8988T (cell line): ENCODE measurements at regions not wholly inside any gene's neighbourhood (a gene's known extent, or its start where the extent isn't known, plus 50 kb on each side); places are given as distances from the start of the nearest gene placed in this dataset.
"Not testable (repeated sequence)": the region's sequence is repeated elsewhere in the genome, so short reads cannot be mapped to it uniquely, and the experiment has no call there.

Experiments
- DNase-seq: peaks from one replicate; pipeline ENCODE4 v3.0.0; 2011

DNA sequence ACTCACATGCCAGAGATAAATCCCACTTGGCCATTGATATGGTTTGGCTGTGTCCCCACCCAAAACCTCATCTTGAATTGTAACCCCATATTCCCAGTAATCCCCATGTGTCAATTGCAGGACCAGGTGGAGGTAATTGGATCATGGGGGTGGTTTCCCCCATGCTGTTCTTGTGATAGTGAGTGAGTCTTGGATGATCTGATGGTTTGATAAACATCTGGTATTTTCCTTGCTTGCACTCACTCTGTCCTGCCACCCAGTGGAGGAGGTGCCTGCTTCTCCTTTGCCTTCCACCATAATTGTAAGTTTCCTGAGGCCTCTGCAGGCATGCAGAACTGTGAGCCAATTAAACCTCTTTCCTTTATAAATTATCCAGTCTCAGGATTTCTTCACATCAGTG, 50.4 kb upstream of the B3GAT2 start:
- not testable (repeated sequence) for DNase-seq

DNA sequence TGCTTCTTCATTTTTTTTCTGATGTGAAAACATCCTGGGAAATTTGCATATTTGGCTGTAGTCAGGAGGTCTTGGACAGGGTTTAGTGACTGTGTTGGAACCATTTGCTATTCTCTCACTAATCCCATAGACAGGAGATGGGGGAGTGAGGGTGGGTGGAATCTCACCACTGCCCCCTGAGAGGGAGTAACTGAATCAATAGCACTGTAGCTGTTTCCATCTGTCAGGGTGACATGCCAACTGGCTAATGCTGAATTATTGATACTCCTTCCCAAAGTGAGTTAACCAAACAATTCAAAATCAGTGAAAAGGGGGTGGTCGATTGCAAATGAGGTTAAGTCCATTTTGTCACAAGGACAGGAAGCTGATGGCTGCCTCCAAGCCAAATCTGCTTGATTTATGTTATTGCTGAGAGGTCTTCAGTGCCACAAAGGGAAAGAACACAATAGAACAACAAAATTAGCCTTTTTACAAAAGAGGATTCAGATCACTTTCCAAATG, 55.1 kb upstream of the B3GAT2 start:
- no peak for DNase-seq

DNA sequence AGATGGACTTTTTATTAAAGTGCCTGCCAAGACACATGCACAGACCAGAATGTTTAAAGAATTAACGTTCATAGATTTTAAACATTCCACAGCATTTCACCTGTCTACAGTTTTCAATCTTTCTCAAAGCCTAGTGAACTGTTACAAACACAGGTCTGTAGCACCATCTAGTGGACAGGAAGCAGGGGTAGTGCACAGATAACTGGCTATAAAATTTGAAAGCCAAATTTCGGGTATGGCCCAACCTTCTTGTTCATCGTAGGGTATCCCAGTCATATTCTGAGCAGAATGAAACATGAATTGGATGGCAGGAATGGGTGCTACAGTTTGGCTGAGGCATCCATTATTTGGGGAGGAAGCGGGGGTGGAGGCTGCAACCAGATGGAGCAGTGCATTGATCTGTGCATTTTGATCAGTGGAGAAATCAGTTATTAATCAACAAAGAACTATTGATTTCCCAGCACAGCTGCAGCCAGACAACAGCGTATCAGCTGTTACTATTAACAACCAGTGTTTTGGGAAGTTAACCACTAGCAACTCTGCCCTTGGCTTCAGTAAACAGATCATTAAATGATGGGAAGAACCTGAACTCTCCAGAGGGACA, 56.1 kb upstream of the B3GAT2 start:
- peak; percentile 19 for DNase-seq

DNA sequence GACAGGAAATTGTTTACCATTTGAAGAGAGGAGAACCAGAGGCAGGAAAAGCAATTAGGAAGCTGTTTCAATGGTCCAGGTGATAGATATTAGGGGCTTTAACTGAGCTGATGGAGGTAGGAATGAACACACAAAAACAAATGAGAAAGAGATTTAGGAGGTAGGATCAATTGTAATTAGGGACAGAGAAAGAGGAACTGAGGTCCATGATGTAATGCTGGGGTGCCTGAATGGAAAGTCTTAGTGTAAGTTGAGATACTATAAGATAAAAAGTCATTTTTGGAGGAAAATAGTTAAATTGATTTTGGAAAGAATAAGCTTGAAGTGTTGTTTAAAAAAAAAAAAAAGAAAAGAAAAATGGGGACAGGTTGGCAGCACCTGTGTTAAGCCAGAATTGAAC, 58.5 kb upstream of the B3GAT2 start:
- DNase-seq, result no peak

DNA sequence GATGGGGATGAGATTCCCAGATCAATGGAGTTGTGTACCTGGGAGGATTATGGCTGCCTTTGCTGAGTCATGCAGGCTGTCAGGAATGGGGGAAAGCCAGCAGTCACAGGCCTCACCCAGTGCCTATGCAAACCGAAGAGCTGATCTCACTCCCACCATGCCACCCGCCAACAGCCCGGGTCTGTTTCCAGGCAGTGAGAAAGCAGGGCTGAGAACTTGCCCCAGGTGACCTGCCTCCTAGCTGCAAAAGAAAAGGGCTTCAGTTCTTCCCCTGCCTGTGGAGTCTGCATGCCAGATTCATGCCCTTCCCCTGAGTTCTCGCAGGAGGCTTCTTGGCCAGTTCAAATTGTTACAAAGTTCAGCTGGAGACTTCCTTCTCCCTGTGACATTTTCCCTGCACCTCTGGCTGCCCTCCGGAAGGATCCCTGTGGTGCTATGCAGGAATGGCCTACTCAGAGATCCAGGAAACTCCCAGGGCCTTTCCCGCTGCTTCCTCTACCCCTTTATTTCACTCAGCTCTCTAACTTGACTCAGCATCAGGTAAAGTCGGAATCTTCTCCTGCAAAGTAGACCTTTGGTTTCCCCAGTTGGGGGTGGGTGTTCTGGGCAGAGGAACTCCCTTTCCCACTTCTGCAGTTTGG, 71.5 kb upstream of the B3GAT2 start:
- DNase-seq, result no peak

DNA sequence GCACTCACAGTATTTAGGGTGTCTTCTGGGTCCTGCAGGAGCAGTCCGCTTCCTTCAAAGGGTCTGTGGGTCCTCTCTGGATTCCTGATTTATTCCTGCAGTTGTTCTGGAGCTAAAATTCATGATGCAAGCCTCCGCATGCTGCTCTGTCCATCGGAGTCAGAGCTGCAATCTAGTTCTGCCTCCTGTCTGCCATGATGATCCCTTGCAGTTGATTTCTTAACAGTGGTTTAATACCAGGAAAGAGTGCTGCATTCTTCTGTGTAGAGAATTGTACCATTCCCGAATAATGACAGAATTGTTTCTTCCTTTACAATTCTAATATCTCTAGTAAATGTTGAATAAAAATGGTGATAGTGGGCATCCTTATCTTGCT, 72.0 kb upstream of the B3GAT2 start:
- DNase-seq, result no peak

DNA sequence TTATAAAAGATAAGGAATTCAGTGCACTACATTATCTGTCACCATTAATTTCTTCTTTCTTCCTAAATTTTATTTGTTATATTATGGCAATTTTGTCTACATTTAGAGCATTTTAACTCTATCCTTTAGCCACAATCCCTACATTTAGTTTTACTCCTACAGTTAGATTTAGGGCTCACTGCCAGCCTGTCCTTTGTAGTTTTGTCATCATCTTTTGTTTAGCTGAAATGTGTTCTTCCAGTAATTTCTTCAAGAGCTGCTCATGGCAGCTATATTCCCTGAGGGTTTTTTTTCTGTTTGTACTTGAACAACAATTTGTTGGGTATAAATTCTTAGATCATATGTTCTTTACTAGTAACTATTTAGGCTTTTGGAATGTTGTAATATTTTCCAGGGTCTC, 72.7 kb upstream of the B3GAT2 start:
- DNase-seq, result no peak

DNA sequence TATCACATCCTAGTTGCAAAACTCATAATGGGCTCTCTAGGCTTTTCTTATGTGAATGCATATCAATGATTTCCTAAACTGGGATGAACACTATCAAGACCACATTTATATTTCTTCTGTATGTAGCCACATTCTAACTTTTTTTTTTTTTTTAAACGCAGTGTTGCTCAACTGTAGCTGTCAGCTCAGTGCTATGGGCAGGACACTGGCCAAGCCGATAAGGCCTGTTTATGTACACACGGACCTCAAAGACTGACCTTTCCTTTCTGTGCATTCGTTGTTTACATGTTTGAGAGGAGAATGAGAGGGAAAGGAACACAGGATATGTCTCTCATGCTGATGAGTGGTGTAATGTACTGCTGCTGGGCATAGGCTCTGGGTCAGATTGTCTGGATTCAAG, 75.1 kb upstream of the B3GAT2 start:
- DNase-seq, result no peak

DNA sequence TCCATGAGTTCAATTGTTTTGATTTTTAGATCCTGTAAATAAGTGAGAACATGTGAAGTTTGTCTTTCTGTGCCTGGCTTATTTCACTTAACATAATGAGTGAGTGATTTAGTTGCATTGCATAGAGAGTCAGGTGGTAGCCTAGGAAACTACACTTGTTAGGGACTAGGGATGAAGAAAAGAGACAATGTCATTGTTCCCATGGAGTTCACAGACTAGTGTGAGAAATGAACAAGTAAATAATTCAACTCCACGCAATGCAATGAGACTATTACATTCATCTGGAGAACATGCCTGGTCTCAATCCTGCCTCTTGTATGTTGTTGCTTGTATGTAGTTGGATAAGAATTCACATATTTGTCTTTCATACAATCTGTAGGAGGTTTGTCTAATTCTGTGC, 76.3 kb upstream of the B3GAT2 start:
- no peak for DNase-seq

DNA sequence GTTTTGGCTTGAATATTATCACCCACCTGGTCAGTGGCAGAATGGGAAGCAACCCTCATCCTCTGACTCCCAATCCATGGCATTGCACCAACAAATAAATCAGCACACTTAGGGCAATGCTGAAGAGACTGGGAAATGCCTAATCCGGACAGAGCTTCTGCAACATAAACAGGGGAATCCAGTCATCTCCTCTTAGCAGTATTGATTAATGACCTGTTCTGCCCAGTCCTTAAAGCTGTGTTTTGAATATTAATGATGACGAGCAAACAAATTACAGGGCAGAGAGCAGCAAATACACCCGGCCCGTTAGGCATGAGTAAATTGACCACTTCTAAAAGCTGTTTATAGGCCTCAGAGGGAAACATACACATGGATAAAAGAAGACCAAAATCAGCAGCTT, 77.0 kb upstream of the B3GAT2 start:
- no peak for DNase-seq

DNA sequence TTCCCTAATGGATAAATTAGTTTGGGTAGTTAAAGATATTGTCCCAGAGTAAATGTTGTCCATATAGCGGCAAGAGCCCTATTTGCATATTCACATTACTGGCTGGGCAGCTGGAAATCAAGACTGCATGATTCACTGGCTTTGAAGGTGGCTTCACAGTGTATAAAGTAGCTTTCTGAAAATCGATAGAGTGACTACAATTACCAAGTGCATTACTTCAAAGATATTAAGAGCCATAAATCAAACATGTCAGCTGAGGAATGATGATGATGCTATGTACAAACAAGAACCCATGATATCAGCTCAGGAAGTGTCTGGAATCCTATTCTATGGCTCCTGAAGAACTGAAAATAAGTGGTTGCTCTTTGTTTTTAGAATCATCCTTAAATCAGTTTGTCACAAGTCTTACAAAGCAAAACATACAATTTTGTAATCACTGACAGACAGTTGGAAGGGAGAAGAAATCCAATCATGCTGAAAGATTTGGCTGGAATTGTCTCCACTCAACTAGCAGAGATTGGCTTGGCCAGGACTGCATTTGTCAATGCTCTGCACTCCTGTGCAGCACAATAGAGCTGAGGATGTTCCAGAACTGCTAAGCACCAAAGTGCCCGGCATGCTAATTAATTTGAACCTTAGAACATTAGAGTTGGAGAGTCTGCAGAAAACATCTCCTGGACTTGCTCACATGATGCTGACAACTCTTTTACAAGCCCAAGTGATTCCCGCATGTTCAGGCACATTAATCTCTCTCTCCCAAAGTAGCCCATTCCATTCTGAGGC, 77.9 kb upstream of the B3GAT2 start:
- DNase-seq, result no peak

DNA sequence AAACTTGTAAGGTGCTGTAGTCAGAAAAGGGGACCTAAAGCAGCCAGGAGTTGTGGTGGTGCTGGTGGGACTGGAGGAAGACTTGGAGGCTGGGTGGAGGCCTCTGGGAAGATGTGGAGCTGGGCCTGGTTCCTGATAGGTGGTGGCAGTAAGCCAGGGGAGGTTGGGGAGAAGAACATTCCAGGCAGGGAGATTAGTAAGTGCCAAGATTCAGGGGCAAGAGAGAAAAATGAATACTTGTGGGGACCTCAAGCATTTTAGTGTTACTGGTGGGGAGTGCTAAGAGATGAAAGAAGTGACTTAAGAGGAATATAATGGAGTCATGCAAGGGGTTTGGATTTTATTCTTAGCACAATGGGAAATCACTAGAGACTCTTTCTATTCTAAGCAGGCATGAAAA, 79.0 kb upstream of the B3GAT2 start:
- no peak for DNase-seq

DNA sequence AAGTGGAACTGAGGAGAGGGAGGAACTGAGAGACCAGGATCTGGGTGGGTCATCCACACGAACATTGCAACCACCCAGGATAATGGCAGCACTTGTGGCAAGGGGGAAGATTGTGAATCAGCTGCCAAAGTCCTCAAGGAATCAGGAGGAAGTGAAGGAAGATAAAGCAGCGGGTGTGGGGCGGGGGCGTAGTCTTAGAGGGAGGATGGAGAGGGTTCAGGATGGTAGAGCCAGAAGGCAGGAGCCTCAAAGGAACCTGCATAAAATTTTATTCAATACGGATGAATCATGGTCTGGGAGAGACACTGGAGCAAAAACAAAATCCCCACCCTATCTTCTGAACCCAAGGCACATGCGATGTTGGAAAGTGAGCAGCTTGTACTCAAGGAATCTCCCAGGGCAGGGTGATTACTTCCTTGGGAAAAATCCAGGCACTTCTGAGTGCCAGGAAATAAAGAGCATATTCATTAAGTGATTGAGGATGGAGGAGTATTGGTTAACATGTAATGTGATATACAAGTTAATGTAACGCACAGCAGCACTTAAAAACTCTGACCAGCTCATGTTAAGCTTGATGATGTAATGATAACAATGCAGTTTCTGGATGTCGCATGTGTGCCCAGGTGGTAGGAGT, 82.0 kb upstream of the B3GAT2 start:
- no peak for DNase-seq

DNA sequence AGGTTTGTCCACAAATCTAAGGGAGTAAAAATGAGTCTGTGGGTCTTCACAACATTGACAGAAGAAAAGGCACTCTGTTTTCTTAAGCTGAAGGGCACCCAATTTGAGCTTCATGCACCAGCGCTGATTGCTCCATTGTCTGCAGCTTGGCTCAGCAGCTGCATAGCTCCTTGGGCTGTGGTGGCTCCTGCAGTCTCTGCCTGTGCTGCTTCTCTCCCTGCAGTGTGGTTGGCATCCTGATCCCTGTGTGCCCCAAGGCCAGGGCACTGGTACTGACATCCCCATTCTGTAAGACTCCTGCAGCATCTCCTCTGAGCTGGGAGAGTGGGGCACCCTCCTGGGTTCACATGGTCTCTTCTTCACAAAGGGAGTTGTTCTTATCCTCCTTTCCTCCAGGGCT, 83.2 kb upstream of the B3GAT2 start:
- DNase-seq, result no peak

DNA sequence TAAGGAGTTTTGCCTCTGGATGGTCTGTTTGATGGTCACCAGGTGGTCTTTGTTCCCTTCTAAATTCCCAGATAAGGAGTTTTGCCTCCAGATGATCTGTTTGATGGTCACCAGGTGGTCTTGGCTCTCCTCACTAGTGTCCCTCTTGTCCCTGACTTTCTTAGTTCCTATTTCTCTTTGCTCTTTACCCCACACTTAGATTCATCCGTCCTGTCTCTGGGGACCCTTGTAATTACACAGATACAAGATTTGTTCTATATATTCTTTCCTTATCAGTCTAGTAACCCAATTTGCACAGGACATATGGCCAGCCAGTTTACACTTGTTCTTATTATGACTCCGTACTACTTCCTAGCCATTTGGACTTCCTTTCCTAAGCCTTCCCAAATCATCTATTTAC, 84.0 kb upstream of the B3GAT2 start:
- DNase-seq, result no peak

DNA sequence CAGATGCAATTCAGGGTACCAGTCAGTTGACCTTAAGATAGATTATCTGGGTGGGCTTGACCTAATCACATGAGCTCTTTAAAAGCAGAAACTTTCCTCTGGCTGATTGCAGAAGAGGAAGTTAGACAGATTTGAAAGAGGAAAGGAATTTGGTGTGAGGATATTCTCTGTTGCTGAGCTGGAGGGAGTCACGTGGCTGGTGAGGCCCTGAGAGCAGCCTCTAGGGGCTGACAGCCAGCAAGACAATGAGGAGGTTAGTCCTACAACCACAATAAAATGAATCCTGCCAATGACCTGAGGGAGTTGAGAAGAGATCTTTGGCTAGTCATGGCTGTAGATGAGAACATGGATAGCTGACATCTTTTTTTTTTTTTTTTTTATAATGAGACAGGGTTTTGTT, 87.0 kb upstream of the B3GAT2 start:
- no peak for DNase-seq

DNA sequence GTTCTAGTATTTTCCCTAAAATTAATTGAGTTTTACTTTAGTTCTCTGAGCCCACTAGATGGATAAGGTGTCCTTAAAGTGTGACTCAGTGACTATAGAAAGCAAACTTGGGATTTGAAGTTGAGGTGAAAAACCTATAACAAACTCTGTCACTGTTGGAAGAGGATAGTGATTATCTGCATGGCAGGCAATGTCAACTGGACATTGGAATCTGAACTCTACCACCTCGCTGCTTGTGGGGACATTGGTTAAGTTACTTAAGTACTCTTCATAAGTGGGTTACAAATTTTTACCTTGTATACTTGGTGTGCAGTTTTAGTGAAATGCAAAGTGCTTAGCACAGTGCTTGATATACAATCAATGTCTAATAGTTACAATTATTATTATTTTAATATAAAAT, 87.9 kb upstream of the B3GAT2 start:
- no peak for DNase-seq

DNA sequence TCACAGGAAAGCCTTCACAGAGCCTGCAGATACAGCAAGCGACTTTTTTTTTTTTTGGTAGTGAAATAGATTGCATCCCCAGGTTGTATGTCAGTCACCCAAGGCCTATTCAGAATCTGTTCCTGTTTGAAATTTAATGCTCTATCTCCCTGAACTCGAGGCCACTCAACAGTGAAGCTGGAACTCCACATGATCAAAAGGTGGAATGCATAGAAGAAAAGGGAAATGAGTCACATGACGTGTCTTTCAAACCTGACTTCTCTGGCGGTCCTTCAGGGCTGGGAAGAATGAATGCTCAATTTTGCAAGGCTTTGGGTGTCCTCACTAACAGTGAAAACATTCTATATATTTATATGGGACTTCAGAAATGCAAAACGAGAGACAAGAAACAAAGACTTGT, 88.4 kb upstream of the B3GAT2 start:
- DNase-seq, result no peak

DNA sequence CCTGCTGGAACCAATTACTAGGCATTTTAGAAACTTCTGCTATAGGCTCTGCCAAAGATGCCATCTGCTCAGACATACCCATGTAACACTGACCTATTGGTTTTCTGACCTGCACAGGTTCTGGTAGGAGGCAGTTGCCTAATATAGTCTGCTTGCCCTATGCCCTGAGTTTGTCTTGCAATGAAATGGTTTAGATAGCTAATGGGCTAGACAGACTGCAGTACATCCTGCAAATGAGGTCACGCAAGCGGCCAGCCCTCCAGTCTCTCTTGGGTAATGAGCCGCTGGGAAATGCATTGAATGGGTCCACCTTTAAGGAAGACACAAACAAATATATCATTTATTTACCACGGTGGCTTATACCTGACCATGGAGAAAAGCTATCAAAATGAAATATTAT, 90.6 kb upstream of the B3GAT2 start:
- no peak for DNase-seq

DNA sequence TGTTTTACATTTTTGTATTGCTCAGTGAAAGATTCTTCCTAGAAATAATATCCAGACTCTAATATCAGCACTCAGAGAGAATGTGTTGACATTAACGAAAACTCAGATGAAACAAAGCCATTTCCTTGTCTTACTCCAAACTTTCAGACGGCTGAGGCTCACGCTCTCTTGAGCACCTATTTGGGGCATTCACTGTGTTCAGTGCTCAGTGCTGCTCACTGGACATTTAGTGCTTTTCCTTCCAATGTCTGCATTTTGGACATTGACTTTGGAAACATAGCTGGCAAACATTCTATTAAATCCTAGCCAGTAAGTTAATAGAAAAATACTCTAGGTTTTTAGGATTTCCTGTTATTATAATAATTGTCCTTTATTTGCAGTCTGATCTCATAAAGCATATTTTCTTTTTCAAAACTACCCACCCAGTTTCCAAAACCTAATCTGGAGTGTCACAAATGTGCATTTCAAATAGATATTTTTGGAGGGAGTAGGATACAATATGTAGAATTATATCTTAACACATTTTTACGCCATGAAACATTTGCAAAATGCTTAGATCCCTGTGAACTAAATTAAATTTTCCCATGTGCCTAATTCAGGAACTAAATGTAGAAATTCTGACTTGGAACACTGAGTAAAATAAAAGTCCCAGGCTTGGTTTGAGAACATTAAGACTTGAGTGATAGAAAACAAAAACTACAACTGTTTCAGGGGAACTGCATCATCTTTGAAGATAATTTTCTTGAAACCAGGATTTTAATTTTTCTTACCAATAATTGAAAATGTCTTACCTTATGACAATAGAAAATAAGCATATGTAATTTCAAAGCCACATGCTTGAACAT, 91.7 kb upstream of the B3GAT2 start:
- DNase-seq, result no peak

DNA sequence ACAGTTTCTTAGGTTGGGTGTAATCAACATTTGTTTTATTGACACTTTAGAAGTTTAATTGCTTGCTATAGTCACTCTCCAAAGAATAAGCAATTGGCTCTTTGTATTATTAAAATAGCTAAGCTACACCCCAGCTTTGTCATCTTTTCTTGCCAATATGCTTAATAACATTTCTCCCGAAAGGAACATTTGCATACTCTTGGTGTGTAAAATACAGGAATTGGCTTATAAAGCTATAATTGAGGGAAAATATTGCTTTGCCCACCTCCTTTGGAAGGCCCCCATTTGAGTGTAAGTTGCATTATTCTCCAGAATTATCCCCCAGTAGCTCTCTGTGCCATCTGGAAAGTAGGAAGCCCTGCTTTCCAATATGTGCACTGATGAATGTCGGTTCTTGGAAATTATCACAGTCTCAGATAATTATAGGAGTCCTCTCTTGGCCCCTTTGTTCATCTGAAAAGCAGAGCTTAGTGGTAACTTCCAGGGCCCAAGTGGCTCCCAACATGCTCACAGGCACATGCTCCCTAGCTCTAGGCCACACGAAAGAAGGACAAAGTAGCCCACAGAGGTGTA, 92.4 kb upstream of the B3GAT2 start:
- DNase-seq, result no peak

DNA sequence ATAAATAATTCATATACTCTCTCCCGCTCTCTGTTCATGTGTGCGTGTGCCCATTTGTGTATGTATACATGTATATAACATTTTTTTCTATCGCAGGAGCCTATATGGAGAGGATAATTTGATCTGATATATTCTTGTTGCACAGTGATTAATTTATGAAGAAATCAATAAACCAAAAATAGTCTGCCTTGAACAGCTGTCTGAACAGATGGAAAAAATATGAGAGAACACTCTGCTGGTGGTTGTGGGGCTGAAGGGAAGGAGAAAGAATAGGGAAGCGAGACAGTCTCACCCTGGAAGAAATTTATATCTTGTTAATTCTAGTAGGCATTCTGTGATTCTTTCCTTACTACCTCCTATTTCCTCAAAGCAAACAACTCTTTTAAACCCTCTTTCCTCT, 96.6 kb upstream of the B3GAT2 start:
- no peak for DNase-seq

DNA sequence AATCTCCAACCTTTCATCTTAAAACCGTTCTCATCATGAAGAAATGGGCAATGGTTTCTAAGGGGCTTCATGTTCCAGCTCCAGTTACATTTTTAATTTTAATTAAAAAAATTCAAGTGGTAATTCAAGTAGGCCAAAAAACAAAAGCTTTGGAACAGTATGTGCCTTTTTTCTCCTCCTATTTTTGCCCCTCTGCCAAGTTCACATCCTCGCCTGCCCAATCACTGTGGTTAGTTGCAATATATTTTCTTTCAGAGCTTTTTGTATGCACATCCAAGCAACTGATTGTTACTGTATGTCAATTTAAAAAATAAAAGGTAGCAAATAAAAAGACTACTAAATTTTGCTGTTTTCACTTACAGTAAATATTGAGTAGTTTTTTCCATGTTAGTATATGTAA, 99.8 kb upstream of the B3GAT2 start:
- no peak for DNase-seq
